ENCODE measurements at regions not wholly inside any gene's neighbourhood (a gene's known extent, or its start where the extent isn't known, plus 50 kb on each side); places are given as distances from the start of the nearest gene placed in this dataset.

DNA sequence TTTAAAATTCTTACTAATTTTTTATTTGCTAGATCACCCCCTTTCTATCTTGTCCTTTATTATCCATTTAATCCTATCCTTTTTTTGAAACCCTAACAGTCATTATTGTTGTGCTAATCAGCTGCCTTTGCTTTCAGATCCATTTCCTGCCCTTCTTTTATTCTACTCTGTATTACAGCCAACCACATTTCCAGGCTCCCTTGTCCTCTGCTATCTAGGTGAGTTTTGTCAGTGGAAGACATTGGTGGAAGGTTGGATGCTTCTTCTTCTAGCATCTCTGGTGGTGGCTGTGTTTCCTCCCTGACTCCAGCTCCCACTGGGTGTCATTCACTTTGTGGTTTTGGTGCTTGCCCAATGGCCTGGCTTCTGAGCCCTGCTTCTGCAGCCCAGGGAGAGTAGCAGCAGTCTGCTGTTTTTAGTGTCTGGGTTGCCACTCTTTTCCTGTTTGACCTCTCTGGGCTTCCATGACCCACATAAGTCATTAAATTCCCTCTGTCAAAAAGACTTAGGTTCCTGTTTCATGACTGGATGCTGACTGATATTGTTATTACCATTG is 225.2 kb upstream of the PGRMC2 start:
- Histone ChIP-seq H3K4me3 (no peak overlapping the region), H3K27ac (no peak overlapping the region), H3K9me3 (no peaks in the 10 kb centered on the region), H3K4me1 (peaks cover 7 to 11% (median 9%) of the 10 kb centered on the region in 4 donors), H3K36me3 (no peaks in the 10 kb centered on the region), H3K27me3 (no peaks in the 10 kb centered on the region)
- TF ChIP-seq, protein P1, sequence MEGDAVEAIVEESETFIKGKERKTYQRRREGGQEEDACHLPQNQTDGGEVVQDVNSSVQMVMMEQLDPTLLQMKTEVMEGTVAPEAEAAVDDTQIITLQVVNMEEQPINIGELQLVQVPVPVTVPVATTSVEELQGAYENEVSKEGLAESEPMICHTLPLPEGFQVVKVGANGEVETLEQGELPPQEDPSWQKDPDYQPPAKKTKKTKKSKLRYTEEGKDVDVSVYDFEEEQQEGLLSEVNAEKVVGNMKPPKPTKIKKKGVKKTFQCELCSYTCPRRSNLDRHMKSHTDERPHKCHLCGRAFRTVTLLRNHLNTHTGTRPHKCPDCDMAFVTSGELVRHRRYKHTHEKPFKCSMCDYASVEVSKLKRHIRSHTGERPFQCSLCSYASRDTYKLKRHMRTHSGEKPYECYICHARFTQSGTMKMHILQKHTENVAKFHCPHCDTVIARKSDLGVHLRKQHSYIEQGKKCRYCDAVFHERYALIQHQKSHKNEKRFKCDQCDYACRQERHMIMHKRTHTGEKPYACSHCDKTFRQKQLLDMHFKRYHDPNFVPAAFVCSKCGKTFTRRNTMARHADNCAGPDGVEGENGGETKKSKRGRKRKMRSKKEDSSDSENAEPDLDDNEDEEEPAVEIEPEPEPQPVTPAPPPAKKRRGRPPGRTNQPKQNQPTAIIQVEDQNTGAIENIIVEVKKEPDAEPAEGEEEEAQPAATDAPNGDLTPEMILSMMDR (IDR thresholded peaks at IDR 0.05), result no peak
- TF ChIP-seq POLR2AphosphoS5 (IDR thresholded peaks at IDR 0.05) (no peak), POLR2A (IDR thresholded peaks at IDR 0.05) (no peak), EP300 (IDR thresholded peaks at IDR 0.05) (no peak)
- intact Hi-C loops (cut with DNase I; ENCODE audit: low total_unique reads), result no loop called here
- DNase-seq, result no peak

DNA sequence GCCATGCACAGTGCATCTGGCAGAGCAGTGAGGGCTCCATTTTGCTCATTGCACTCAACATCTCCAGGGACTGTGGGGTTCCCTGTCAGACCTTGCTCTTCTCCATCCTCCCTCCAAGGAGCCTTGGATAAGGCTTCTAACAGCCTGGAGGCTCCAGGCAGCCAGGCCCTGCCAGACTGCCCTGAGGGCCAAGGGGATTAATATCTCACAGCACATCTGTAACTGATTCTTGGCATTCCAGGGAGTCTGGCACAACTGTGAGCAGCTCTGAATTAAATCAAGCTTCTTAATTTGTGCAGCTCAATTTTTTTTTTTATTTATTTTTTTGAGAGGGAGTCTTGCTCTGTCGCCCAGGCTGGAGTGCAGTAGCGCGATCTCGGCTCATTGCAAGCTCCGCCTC is 224.5 kb upstream of the PGRMC2 start:
- DNase-seq, result no peak
- H3K4me3 ChIP-seq, result no peak overlapping the region
- no peaks in the 10 kb centered on the region for H3K27me3 ChIP-seq
- 91 to 100% (median 95%) methylated on average over 5 of the region's 5 CpGs for WGBS, 5 donors
- TF ChIP-seq POLR2AphosphoS5 (IDR thresholded peaks at IDR 0.05), result no peak
- no peak overlapping the region for H3K27ac ChIP-seq
- H3K4me1 ChIP-seq, result peaks cover 0 to 5% (median 2%) of the 10 kb centered on the region in 4 donors
- no peaks in the 10 kb centered on the region for H3K36me3 ChIP-seq
- H3K9me3 ChIP-seq, result no peaks in the 10 kb centered on the region
- intact Hi-C loops (cut with DNase I; ENCODE audit: low total_unique reads), result no loop called here

DNA sequence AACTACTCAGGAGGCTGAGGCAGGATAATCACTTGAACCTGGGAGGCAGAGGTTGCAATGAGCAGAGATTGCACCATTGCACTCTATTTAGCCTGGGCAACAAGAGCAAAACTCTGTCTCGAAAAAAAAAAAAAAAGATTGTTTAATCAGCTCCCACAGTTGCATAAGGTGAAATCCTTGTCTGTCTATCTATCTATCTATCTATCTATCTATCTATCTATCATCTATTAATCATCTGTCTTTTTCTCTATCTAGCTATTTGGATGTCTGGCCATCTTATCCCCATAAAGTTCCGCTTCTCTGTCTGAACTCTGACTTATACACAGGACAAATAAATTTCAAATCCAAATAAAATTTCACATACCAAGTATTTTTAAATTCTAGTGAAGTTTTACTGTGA is 223.2 kb upstream of the PGRMC2 start:
- Histone ChIP-seq H3K4me3 (no peak overlapping the region), H3K27me3 (no peaks in the 10 kb centered on the region), H3K36me3 (no peaks in the 10 kb centered on the region), H3K4me1 (no peaks in the 10 kb centered on the region), H3K9me3 (no peaks in the 10 kb centered on the region), H3K27ac (no peak overlapping the region)
- WGBS, 5 donors, result 71 to 91% (median 86%) methylated on average over 2 of the region's 2 CpGs
- TF ChIP-seq, protein P1 (IDR thresholded peaks at IDR 0.05), result no peak
- TF ChIP-seq EP300 (IDR thresholded peaks at IDR 0.05) (no peak), POLR2A (IDR thresholded peaks at IDR 0.05) (no peak), POLR2AphosphoS5 (IDR thresholded peaks at IDR 0.05) (no peak)
- intact Hi-C loops (cut with DNase I; ENCODE audit: low total_unique reads), result no loop called here
- DNase-seq, result no peak

DNA sequence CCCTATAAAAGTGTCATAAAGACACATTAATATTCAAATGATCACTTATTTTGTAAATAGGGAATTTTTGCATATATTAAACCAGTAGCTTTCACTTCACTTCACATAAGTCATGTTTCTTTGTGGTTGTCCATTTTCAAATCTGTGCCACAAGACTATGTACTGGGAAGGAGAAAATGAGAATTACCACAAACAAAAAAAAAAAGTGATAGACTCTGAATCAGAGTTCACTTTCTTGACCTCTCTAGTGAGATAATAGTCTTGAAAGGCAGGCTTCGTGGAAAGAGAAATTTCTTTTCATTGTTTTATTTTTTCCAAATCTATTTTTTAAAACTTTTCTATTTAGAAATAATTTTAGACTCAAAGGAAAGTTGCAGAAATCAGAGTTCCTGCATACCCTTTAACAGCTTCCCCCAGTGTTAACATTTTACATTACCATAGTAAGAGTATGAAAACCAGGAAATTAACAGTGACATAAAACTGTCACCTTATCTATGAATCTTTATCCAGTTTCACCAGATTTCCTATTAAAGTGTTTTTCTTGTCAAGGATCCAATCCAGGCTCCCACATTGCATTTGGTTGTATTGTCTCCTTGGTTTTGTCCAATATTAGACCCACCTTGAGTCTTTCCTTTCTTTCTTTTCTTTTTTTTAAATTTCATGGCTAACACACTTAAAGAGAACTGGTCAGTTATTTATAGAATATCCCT is 215.4 kb upstream of the PGRMC2 start:
- Histone ChIP-seq H3K36me3 (no peaks in the 10 kb centered on the region), H3K27me3 (no peaks in the 10 kb centered on the region), H3K27ac (no peak overlapping the region), H3K4me3 (no peak overlapping the region), H3K9me3 (peaks cover 0 to 29% (median 15%) of the 10 kb centered on the region in 4 donors), H3K4me1 (no peaks in the 10 kb centered on the region)
- DNase-seq, result no peak
- TF ChIP-seq, protein P1 (IDR thresholded peaks at IDR 0.05), result no peak
- TF ChIP-seq EP300 (IDR thresholded peaks at IDR 0.05), result no peak
- no peak for TF ChIP-seq POLR2A (IDR thresholded peaks at IDR 0.05)
- no peak for TF ChIP-seq POLR2AphosphoS5 (IDR thresholded peaks at IDR 0.05)
- WGBS, 5 donors, result 29 to 46% (median 40%) methylated on average over 1 of the region's 1 CpG
- intact Hi-C loops (cut with DNase I; ENCODE audit: low total_unique reads), result no loop called here

DNA sequence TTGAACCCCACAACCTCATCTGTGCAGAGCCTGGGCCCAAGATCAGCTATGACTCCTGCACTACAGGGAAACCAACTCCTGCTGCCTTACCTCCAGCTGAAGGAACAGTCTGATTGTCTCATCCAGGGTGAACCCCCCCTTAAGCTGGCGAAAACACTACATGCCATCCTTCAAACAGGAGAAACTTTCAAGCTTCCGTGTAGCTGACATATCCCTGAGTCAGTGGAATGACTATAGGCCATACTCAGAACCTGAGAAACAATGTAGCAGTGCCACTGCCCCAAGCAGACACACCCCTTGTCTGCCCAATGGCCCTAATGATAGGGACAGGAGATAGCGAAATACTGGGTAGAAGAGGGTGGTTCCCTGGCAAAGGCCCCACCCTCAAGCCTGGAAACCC is 213.6 kb upstream of the PGRMC2 start:
- peaks cover 0 to 29% (median 15%) of the 10 kb centered on the region in 4 donors for H3K9me3 ChIP-seq
- H3K4me1 ChIP-seq, result no peaks in the 10 kb centered on the region
- no peak overlapping the region for H3K4me3 ChIP-seq
- H3K27me3 ChIP-seq, result no peaks in the 10 kb centered on the region
- H3K27ac ChIP-seq, result no peak overlapping the region
- TF ChIP-seq POLR2AphosphoS5 (IDR thresholded peaks at IDR 0.05) (no peak), POLR2A (IDR thresholded peaks at IDR 0.05) (no peak), EP300 (IDR thresholded peaks at IDR 0.05) (no peak)
- TF ChIP-seq, protein P1 (IDR thresholded peaks at IDR 0.05), result no peak
- DNase-seq, result no peak
- intact Hi-C loops (cut with DNase I; ENCODE audit: low total_unique reads), result no loop called here
- WGBS, 5 donors, result 89 to 100% (median 95%) methylated on average over 3 of the region's 3 CpGs
- no peaks in the 10 kb centered on the region for H3K36me3 ChIP-seq
